GM19238 (cell line): ENCODE measurements at regions not wholly inside any gene's neighbourhood (a gene's known extent, or its start where the extent isn't known, plus 50 kb on each side); places are given as distances from the start of the nearest gene placed in this dataset.
"Not testable (repeated sequence)": the region's sequence is repeated elsewhere in the genome, so short reads cannot be mapped to it uniquely, and the experiment has no call there.

ENCODE experiments used
- DNase-seq: peaks from one replicate; pipeline ENCODE4 v3.0.0; 2011; ENCODE audit warnings: low spot score; ENCODE audit not compliant: insufficient read length

GRCh38 chr2:65579506-65580235 is 147.3 kb upstream of the SPRED2 start:
- DNase-seq: no peak

- DNase-seq: no peak
Observed at GRCh38 chr2:65577654-65578053, 145.3 kb upstream of the SPRED2 start.

GRCh38 chr2:65576861-65577601 is 144.6 kb upstream of the SPRED2 start:
- DNase-seq: no peak

GRCh38 chr2:65576278-65576677 is 143.9 kb upstream of the SPRED2 start:
- no peak for DNase-seq

GRCh38 chr2:65574993-65575392 is 142.6 kb upstream of the SPRED2 start:
- DNase-seq: no peak

- not testable (repeated sequence) for DNase-seq
Observed at GRCh38 chr2:65568656-65569440, 136.4 kb upstream of the SPRED2 start.

- no peak for DNase-seq
Observed at GRCh38 chr2:65566617-65567016, 134.2 kb upstream of the SPRED2 start.

- DNase-seq: no peak
Observed at GRCh38 chr2:65565681-65566080, 133.3 kb upstream of the SPRED2 start.

GRCh38 chr2:65564299-65564698 is 131.9 kb upstream of the SPRED2 start:
- DNase-seq: no peak

GRCh38 chr2:65562890-65563289 is 130.5 kb upstream of the SPRED2 start:
- DNase-seq: no peak

GRCh38 chr2:65558743-65559142 is 126.3 kb upstream of the SPRED2 start:
- DNase-seq: no peak

- no peak for DNase-seq
Observed at GRCh38 chr2:65557616-65558573, 125.5 kb upstream of the SPRED2 start.

- no peak for DNase-seq
Observed at GRCh38 chr2:65554765-65555591, 122.6 kb upstream of the SPRED2 start.

GRCh38 chr2:65553504-65554074 is 121.2 kb upstream of the SPRED2 start:
- no peak for DNase-seq

- DNase-seq: no peak
Observed at GRCh38 chr2:65551528-65551927, 119.1 kb upstream of the SPRED2 start.

GRCh38 chr2:65550246-65550645 is 117.8 kb upstream of the SPRED2 start:
- DNase-seq: no peak

GRCh38 chr2:65549631-65550030 is 117.2 kb upstream of the SPRED2 start:
- DNase-seq: no peak

- no peak for DNase-seq
Observed at GRCh38 chr2:65549257-65549627, 116.8 kb upstream of the SPRED2 start.

GRCh38 chr2:65548576-65549256 is 116.3 kb upstream of the SPRED2 start:
- no peak for DNase-seq
